ENCODE measurements at regions not wholly inside any gene's neighbourhood (a gene's known extent, or its start where the extent isn't known, plus 50 kb on each side); places are given as distances from the start of the nearest gene placed in this dataset.

DNA sequence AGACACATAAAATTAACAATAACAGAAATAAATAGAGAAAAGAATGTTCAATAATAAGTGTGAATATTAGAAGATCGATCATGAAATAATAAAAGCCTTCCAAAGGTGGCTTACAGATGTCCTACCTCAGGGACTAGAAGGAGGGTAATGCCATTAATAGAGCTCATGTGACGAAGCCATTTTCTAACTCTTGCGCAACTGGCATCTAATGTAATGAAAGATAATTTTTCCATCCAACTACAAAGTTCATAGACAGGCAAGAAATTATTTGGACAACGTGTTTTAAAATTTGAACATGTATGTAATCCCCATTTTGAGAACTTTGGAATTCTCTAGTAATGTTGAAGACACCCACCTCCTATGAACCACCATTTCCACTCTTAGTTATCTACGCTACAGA, 1394.3 kb upstream of the LRRTM3 start:
- H3K36me3 Mint-ChIP-seq (ENCODE audit: low read depth), result no peaks in the 10 kb centered on the region
- H3K9me3 Mint-ChIP-seq, result peaks cover 2% of the 10 kb centered on the region
- H3K27me3 Mint-ChIP-seq (ENCODE audit: low read depth, poor library complexity), result no peaks in the 10 kb centered on the region
- H3K4me1 Mint-ChIP-seq, result no peaks in the 10 kb centered on the region
- no peak overlapping the region for H3K4me3 Mint-ChIP-seq
- DNase-seq, result no peak
- TF ChIP-seq, protein P1, sequence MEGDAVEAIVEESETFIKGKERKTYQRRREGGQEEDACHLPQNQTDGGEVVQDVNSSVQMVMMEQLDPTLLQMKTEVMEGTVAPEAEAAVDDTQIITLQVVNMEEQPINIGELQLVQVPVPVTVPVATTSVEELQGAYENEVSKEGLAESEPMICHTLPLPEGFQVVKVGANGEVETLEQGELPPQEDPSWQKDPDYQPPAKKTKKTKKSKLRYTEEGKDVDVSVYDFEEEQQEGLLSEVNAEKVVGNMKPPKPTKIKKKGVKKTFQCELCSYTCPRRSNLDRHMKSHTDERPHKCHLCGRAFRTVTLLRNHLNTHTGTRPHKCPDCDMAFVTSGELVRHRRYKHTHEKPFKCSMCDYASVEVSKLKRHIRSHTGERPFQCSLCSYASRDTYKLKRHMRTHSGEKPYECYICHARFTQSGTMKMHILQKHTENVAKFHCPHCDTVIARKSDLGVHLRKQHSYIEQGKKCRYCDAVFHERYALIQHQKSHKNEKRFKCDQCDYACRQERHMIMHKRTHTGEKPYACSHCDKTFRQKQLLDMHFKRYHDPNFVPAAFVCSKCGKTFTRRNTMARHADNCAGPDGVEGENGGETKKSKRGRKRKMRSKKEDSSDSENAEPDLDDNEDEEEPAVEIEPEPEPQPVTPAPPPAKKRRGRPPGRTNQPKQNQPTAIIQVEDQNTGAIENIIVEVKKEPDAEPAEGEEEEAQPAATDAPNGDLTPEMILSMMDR (IDR thresholded peaks at IDR 0.05), result no peak
- no peak overlapping the region for H3K27ac Mint-ChIP-seq

DNA sequence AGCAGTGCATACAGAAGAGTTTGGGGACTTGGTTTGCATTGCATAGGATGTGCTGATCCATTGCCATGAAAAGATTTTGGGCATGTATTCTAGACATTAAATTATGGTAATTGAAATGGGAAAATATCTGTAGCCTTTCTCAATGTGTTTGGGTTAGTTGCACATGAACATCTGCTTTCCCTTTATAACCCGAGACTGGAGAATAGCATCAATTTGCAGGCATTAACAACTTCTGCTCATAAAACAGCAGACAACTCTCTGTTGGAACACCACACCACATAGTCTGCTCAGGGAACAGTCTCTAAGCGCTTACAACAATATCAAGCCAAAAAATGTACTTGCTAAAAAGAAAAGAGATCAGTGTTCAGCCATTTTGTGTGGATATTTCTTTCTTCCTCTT, 1391.1 kb upstream of the LRRTM3 start:
- no peaks in the 10 kb centered on the region for H3K36me3 Mint-ChIP-seq (ENCODE audit: low read depth)
- peaks cover 9% of the 10 kb centered on the region for H3K9me3 Mint-ChIP-seq
- no peaks in the 10 kb centered on the region for H3K4me1 Mint-ChIP-seq
- no peak overlapping the region for H3K4me3 Mint-ChIP-seq
- no peak for DNase-seq
- H3K27ac Mint-ChIP-seq, result no peak overlapping the region
- TF ChIP-seq, protein P1 (IDR thresholded peaks at IDR 0.05), result no peak
- peaks cover 5% of the 10 kb centered on the region for H3K27me3 Mint-ChIP-seq (ENCODE audit: low read depth, poor library complexity)

DNA sequence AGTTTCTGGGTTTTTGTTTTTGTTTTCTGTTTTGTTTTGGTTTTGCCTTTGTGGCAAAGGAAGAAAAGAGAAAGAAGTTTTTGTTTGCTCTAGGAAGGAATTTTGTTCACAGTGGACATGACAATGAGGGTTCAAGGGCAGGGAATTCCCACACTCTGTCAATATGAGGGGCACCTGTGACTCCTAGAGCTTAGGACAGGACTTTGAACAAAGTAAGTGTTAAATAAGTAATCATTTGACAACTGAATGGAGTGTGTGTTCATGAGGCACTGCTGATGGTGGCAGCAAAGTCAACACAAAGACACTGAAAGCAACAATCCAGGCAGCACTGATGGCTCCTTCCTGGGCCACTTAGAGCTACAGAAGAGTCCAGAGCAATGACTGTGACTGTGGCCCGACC, 1381.1 kb upstream of the LRRTM3 start:
- H3K27ac Mint-ChIP-seq, result no peak overlapping the region
- H3K4me3 Mint-ChIP-seq, result no peak overlapping the region
- no peak for DNase-seq
- no peaks in the 10 kb centered on the region for H3K36me3 Mint-ChIP-seq (ENCODE audit: low read depth)
- no peaks in the 10 kb centered on the region for H3K27me3 Mint-ChIP-seq (ENCODE audit: low read depth, poor library complexity)
- no peaks in the 10 kb centered on the region for H3K9me3 Mint-ChIP-seq
- TF ChIP-seq, protein P1 (IDR thresholded peaks at IDR 0.05), result no peak
- no peaks in the 10 kb centered on the region for H3K4me1 Mint-ChIP-seq

DNA sequence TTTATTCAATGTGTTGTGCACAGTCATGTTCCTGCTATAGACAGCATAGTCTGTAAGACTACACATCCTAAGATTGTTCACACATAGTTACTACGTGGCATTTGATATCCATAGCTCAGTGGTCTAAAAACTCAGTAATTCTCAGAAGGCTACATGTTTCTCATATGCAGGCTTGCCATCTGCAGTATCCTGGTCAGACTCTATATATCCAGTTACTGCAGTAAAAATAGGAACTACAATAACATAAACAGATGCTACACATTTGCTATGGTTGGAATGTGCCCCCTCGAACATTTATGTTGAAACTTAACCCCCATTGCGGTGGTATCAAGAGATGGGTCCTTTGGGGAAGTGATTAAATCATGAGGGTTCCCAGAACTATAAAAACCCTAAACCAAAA, 1377.8 kb upstream of the LRRTM3 start:
- Mint-ChIP-seq H3K4me3 (no peak overlapping the region), H3K4me1 (no peaks in the 10 kb centered on the region), H3K36me3 (ENCODE audit: low read depth) (no peaks in the 10 kb centered on the region), H3K9me3 (no peaks in the 10 kb centered on the region), H3K27me3 (ENCODE audit: low read depth, poor library complexity) (no peaks in the 10 kb centered on the region), H3K27ac (no peak overlapping the region)
- DNase-seq, result no peak
- TF ChIP-seq, protein P1 (IDR thresholded peaks at IDR 0.05), result no peak

DNA sequence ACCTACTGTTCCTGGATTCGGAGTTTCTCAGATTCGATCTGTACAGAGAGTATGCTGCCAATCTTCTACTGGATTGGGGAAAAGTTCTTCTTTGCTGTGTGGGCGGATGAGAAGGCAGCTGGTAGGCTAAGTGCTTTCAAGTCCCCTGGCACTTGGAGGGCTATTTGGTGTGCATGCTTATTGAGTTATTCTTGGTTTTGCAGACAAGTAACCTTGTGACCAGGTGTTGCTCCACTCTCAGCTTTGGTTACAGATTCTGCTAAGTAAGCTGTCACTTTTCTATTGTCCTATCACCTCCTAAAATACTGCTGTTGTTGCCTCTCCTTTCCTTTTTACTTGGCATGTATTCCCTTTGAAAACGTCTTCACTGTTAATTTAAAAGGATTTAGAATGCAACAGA, 1375.1 kb upstream of the LRRTM3 start:
- H3K36me3 Mint-ChIP-seq (ENCODE audit: low read depth), result no peaks in the 10 kb centered on the region
- H3K9me3 Mint-ChIP-seq, result no peaks in the 10 kb centered on the region

DNA sequence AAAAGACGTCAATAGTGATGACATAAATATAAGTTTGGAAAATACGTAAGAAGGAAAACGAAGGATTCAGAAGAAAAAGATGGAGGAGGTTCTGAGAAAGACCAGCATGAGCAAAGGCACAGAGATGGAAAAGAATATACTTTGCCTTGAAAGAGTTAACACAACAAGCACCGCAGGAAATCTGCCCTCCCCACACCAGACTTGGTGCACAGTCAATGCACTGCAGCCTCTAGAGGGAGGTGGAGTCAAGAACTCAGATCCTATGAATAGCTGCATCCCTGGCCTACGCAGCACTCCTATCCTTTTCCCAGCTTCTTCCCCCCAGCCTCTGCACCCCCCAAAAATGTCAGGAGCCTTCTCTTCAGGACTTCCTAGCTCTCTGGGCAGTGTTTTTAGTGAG, 1370.6 kb upstream of the LRRTM3 start:
- DNase-seq, result no peak
- Mint-ChIP-seq H3K27ac (no peak overlapping the region), H3K36me3 (ENCODE audit: low read depth) (no peaks in the 10 kb centered on the region), H3K4me3 (no peak overlapping the region), H3K9me3 (no peaks in the 10 kb centered on the region), H3K27me3 (ENCODE audit: low read depth, poor library complexity) (no peaks in the 10 kb centered on the region), H3K4me1 (no peaks in the 10 kb centered on the region)
- TF ChIP-seq, protein P1 (IDR thresholded peaks at IDR 0.05), result no peak

More for the DNA sequence above, 1375.1 kb upstream of the LRRTM3 start:
- no peaks in the 10 kb centered on the region for H3K27me3 Mint-ChIP-seq (ENCODE audit: low read depth, poor library complexity)
- no peaks in the 10 kb centered on the region for H3K4me1 Mint-ChIP-seq
- no peak for DNase-seq
- H3K4me3 Mint-ChIP-seq, result no peak overlapping the region
- TF ChIP-seq, protein P1 (IDR thresholded peaks at IDR 0.05), result no peak
- H3K27ac Mint-ChIP-seq, result no peak overlapping the region
